Activated CD4-positive, alpha-beta T cell treated with anti-CD3 and anti-CD28 coated beads, Interleukin-2, amount 50 U/mL, for 16 hours (primary cell): ENCODE measurements at regions not wholly inside any gene's neighbourhood (a gene's known extent, or its start where the extent isn't known, plus 50 kb on each side); places are given as distances from the start of the nearest gene placed in this dataset.
"Not testable (repeated sequence)": the region's sequence is repeated elsewhere in the genome, so short reads cannot be mapped to it uniquely, and the experiment has no call there.

Experiments
- DNase-seq: peaks from one replicate; pipeline ENCODE4 v3.0.0-alpha.2; 2020

- no peak for DNase-seq
Observed at GRCh38 chr2:240255811-240256703, 115.6 kb upstream of the OTOS start.

GRCh38 chr2:240256704-240257637 is 116.5 kb upstream of the OTOS start:
- DNase-seq = no peak

- DNase-seq = no peak
Observed at GRCh38 chr2:240257940-240258580, 117.6 kb upstream of the OTOS start.

GRCh38 chr2:240258685-240259084 is 118.2 kb upstream of the OTOS start:
- no peak for DNase-seq

- DNase-seq = no peak
Observed at GRCh38 chr2:240259201-240259923, 118.9 kb upstream of the OTOS start.

- no peak for DNase-seq
Observed at GRCh38 chr2:240259924-240260529, 119.6 kb upstream of the OTOS start.

- no peak for DNase-seq
Observed at GRCh38 chr2:240260664-240261063, 120.2 kb upstream of the OTOS start.

GRCh38 chr2:240262578-240262977 is 122.1 kb upstream of the OTOS start:
- not testable (repeated sequence) for DNase-seq

GRCh38 chr2:240269380-240269779 is 128.9 kb upstream of the OTOS start:
- no peak for DNase-seq

GRCh38 chr2:240269886-240270285 is 129.4 kb upstream of the OTOS start:
- no peak for DNase-seq

GRCh38 chr2:240271716-240272341 is 131.4 kb upstream of the OTOS start:
- DNase-seq = no peak

GRCh38 chr2:240275386-240275785 is 134.9 kb upstream of the OTOS start:
- no peak for DNase-seq

- no peak for DNase-seq
Observed at GRCh38 chr2:240277073-240277806, 136.8 kb upstream of the OTOS start.

GRCh38 chr2:240277807-240278522 is 137.5 kb upstream of the OTOS start:
- DNase-seq = no peak

- DNase-seq = no peak
Observed at GRCh38 chr2:240278661-240279060, 138.2 kb upstream of the OTOS start.

GRCh38 chr2:240280621-240281020 is 140.2 kb upstream of the OTOS start:
- no peak for DNase-seq

- no peak for DNase-seq
Observed at GRCh38 chr2:240284503-240285259, 144.2 kb upstream of the OTOS start.

- DNase-seq = no peak
Observed at GRCh38 chr2:240285725-240286124, 145.3 kb upstream of the OTOS start.

GRCh38 chr2:240286596-240286995 is 146.1 kb upstream of the OTOS start:
- no peak for DNase-seq
